Limb (tissue), 2 donors: ENCODE measurements at regions not wholly inside any gene's neighbourhood (a gene's known extent, or its start where the extent isn't known, plus 50 kb on each side); places are given as distances from the start of the nearest gene placed in this dataset.
A peak's percentile ranks its signal among the peaks of the same experiment; 100 is the strongest.

Experiments
- DNase-seq, 2 donors: peaks; one replicate each; pipeline ENCODE4 v3.0.0-alpha.2; 2016; ENCODE audit errors: extremely low spot score in 2 of 2

DNA sequence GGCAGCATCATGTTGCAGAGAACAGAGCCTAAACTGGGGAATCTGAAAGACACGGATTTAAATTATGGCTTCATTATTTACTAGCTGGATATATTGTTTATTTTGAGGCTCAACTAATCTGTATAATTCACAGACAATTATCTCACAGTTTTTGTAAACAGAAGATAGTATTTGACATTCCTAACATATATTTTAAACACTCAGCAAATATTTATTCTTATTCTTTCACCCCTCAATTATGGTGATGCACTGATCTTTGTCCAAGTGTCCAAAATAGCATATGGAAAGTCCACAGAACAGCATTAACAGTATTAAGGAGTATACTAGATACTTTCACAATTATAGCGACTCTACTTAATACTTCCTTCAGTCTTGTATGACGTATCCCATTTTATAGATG is 257.0 kb downstream of the ADGRG6 start:
- DNase-seq: no peak

- DNase-seq: no peak
These were observed 259.9 kb downstream of the ADGRG6 start for GRCh38 chr6:142561511-142562265.

- no peak for DNase-seq
These were observed 261.1 kb downstream of the ADGRG6 start for GRCh38 chr6:142562865-142563264.

DNA sequence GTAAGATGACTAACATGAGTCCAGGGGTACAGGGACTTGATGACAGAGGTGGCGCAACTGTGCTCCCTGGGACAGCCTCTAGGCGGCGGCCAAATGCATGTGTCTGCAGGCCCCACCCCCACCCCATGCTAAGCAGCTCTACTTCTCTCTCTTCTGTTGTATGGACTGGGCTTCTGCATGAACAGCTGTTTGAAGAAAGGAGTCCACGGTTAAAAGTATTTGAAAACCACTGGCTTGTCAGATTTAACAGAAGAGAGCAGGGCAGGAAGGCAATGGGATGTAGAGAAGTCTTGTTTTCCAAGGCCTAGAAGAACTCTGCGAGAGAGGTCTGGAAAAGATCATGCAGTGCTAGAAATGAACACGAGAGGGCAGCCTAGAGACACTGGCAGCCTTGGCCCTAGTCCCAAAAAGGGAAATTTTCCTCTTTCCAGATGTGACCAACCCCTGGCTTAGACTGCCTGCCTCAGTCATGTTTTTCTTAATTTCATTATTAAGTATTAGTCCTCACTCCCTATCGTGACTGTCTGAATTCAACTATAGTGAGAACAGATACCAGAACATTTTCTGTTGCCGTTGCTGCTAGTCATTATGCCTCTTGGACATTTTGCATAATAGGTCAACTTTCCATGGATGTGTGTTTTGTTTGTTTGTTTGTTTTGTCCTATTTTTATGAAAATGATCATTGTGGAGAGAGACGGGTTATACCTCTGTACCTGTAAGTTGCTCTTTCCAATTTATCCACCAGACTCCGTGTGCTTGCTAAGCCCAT is 265.0 kb downstream of the ADGRG6 start:
- DNase-seq: peak; percentile 53 to 79

GRCh38 chr6:142567461-142567860 is 265.7 kb downstream of the ADGRG6 start:
- DNase-seq: no peak

DNA sequence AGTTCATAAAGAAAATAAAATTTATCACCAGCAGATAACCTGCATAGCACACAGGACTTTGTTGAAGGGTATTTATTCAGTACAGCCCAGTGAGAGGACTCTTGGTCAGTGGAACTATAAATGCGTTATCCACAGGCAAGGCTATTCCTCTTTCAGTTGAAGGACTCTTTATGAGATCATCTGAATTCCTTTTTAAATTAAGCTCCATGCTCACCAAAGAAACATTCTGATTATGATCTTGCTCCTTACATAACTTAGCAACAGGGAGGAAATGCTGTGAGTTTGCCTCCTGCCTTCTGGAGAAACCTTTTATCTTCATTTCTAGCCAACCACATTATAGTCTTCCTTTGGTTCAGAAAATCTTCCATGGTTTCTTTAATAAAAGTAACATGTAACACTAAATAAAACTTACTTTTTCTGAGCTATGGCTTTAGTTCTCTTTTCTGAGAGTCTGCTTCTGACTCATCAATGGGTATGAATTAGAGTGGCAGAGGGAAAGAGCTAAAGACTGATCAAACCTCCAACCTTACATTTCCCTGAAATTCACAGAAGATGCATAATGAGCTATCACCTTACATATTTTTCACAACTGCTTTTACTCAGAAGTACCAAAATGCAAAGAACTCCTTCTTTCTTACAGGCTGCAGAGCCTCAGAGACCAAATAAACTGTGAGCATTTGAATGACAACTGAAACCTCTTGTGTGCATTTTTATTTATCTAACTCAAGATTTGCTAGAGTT is 267.2 kb downstream of the ADGRG6 start:
- no peak for DNase-seq

DNA sequence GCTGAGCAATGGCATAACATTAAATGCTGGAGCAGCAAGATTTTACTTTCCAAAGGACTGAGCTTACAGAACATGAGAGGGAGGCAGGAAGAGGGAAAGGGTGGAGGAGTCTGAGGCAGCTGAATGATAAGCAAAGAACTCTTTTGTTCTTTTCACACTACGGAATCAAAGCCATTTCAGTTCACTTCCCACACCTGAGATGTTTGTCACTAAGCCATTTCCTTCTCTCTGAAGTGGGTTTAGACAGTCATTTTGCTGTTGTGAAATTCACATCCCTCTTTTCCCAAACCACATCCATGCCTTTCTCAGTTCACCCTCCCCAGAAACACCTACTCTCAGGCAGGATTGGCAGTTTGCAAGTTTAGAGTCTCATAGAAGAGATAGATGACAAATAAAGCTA is 267.9 kb downstream of the ADGRG6 start:
- DNase-seq: no peak

DNA sequence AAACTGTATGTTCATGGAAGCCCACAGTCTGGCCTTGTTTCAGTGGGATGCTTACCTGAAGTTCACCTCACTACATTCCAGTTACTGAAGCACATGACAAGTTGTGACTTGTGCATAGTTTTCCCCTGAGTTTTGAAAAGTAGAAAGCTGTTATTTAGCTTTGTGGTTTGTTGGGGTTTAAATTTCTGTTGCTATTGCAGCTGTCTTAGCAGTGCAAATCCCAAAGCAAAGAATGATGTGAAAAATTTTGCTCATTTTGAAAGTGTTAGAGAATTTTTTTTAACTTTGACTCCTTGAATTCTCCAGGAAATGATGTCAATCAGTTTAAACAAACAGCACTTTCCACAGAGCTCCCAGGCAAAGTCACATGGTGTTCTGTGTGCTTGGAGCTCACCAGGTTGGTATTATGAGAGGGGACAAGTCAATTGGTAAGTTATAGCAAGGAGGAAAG is 268.4 kb downstream of the ADGRG6 start:
- DNase-seq: no peak

- no peak for DNase-seq
These were observed 291.1 kb downstream of the ADGRG6 start for GRCh38 chr6:142592876-142593275.

DNA sequence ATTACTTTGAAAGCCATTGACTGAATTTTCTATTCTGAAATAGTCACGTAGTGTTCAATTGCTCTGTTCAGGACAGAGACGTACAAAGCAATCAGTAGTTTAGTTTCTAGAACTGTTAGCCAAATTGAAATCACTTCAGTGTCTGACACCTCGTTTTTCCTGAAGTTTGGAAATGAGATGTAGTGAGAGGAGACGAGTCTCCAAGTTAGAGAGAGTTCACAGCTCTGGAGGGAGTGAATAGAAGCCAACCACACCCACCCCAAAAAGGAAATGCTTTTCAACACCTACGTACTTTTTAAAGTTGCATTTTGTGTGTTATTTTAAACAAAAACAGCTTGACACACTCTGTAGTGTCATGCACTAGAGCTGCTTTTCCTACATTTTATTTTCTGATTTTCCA is 296.0 kb downstream of the ADGRG6 start:
- DNase-seq: no peak

GRCh38 chr6:142601427-142601826 is 299.6 kb downstream of the ADGRG6 start:
- DNase-seq: no peak

DNA sequence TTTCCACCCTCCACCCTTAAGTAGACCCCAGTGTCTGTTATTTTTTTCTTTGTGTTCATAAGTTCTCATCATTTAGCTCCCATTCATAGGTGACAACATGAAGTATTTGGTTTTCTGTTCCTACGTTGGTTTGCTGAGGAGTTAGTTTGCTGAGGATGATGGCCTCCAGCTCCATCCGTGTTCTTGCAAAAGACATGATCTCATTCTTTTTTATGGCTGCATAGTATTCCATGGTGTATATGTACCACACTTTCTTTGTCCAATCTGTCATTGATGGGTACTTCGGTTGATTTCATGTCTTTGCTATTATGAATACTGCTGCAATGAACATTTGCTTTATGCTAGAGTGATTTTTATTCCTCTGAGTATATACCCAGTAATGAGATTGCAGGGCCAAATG is 301.2 kb downstream of the ADGRG6 start:
- DNase-seq: no peak

- DNase-seq: no peak
These were observed 304.2 kb downstream of the ADGRG6 start for GRCh38 chr6:142605922-142606485.

GRCh38 chr6:142612956-142613355 is 311.1 kb downstream of the ADGRG6 start:
- DNase-seq: no peak

- no peak for DNase-seq
These were observed 312.2 kb downstream of the ADGRG6 start for GRCh38 chr6:142613981-142614380.

- DNase-seq: no peak
These were observed 315.4 kb downstream of the ADGRG6 start for GRCh38 chr6:142617158-142617557.

- DNase-seq: no peak
These were observed 320.0 kb downstream of the ADGRG6 start for GRCh38 chr6:142621822-142622221.

DNA sequence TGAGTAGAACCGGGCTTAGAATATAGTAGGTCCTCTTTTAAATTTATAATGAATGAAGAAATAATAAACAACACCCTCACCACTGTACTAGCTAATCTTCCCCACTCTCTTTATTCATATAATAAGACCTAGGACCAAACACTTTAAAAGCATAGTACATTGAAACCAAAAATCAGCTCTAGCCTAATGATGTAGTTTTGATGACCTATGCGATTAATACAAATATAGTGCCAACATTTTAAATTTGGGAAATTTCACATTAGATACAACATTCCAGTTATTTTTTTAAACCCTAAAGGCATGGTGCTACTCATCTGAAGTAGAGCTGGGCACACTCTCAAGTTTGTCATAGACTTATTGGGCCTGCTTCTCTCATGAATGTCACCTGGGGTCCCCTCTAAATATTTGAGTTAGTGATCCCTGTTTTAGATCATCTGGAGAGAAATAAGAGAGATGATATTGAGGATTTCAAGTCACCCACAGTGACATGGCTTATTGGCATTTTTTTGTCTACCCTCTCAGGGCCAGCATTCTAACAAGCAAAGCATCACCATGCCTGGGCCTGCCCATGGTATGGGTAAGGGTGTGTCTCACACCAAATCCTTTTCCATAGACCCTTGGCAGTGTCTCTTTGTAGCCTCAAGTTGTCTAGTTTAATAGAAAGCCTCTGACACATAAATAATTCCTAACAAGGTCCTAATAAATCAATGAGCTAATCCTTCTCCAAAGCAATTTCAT is 319.8 kb downstream of the HIVEP2 start:
- no peak for DNase-seq

DNA sequence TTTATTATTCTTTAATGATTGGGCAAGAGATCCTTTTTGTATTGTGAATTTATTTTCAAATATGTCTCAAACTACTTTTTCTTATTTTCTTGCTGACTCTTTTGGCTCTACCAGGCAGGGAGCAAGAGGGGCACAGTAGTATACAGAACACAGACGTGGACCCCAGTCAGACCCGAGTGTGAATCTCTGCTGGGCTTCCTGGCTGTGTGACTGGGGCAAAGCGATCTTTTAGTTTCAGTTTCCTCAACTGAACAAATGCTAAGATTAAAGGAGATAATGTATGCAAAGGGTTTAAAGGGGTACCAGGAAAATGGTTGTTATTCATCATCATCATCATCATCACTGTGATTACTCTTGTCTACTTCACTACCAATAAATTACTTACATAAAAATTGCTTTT is 317.5 kb downstream of the HIVEP2 start:
- DNase-seq: no peak

- no peak for DNase-seq
These were observed 313.2 kb downstream of the HIVEP2 start for GRCh38 chr6:142631517-142632385.
